Stimulated activated CD4-positive, alpha-beta T cell treated with anti-CD3 and anti-CD28 coated beads, Interleukin-15, amount 100 ng/mL, for 48 hours (primary cell): ENCODE measurements at regions not wholly inside any gene's neighbourhood (a gene's known extent, or its start where the extent isn't known, plus 50 kb on each side); places are given as distances from the start of the nearest gene placed in this dataset.

Experiments
- DNase-seq, 2 donors: peaks; one replicate each; pipeline ENCODE4 v3.0.0-alpha.2; 2020; ENCODE audit warnings: low read depth in 2 of 2

GRCh38 chr13:99860745-99861144, 110.8 kb downstream of the ZIC5 start:
- DNase-seq = no peak

GRCh38 chr13:99859178-99860177, 112.1 kb downstream of the ZIC5 start:
- DNase-seq = peak; percentile 65 to 67

GRCh38 chr13:99857738-99858137, 113.8 kb downstream of the ZIC5 start:
- no peak for DNase-seq

GRCh38 chr13:99855526-99856420, 115.8 kb downstream of the ZIC5 start:
- no peak for DNase-seq

GRCh38 chr13:99854366-99854765, 117.2 kb downstream of the ZIC5 start:
- DNase-seq = no peak

GRCh38 chr13:99847318-99847750, 124.2 kb downstream of the ZIC5 start:
- DNase-seq = no peak

- DNase-seq = no peak
Measured at GRCh38 chr13:99845161-99845874, 126.2 kb downstream of the ZIC5 start.

GRCh38 chr13:99844421-99844820, 127.1 kb downstream of the ZIC5 start:
- DNase-seq = no peak

GRCh38 chr13:99843872-99844271, 127.7 kb downstream of the ZIC5 start:
- DNase-seq = no peak

GRCh38 chr13:99842405-99842804, 129.2 kb downstream of the ZIC5 start:
- DNase-seq = no peak

- no peak for DNase-seq
Measured at GRCh38 chr13:99836291-99836690, 135.3 kb downstream of the ZIC5 start.

GRCh38 chr13:99835442-99835841, 136.1 kb downstream of the ZIC5 start:
- no peak for DNase-seq

- no peak for DNase-seq
Measured at GRCh38 chr13:99834246-99834645, 137.3 kb downstream of the ZIC5 start.

GRCh38 chr13:99832347-99832746, 139.2 kb downstream of the ZIC5 start:
- no peak for DNase-seq

GRCh38 chr13:99830931-99831330, 140.6 kb downstream of the ZIC5 start:
- no peak for DNase-seq

- no peak for DNase-seq
Measured at GRCh38 chr13:99829593-99830239, 141.9 kb downstream of the ZIC5 start.

GRCh38 chr13:99829161-99829560, 142.4 kb downstream of the ZIC5 start:
- no peak for DNase-seq

GRCh38 chr13:99828735-99829134, 142.8 kb downstream of the ZIC5 start:
- no peak for DNase-seq

GRCh38 chr13:99828123-99828522, 143.4 kb downstream of the ZIC5 start:
- DNase-seq = no peak

- no peak for DNase-seq
Measured at GRCh38 chr13:99827011-99827772, 144.4 kb downstream of the ZIC5 start.
